IMR-90 (cell line): ENCODE measurements at regions not wholly inside any gene's neighbourhood (a gene's known extent, or its start where the extent isn't known, plus 50 kb on each side); places are given as distances from the start of the nearest gene placed in this dataset.

Experiments used
- ATAC-seq: fragments of 200-7000 bp; cut with Tn5 transposase; 2 replicates; pipeline ENCODE4 v1.9.1; 2020; ENCODE audit warnings: low read depth, mild to moderate bottlenecking, moderate library complexity
- BruUV-seq: library from RNA; stranded (reverse); fragments of 400-500 nt; replicated peaks from 2 replicates; lab custom pipeline; 2021; lab: Mats Ljungman, UMichigan
- CTCF ChIA-PET: fragments of 300-600 bp; formaldehyde crosslinking; extraction: SDS; loops from one replicate; lab custom pipeline; 2021; ENCODE audit warnings: antibody characterized with exemption; lab: Yijun Ruan, JAX
- POLR2A ChIA-PET: fragments of 300-600 bp; sonication (Branson Sonifier 250); formaldehyde crosslinking; loops from one replicate; lab custom pipeline; 2022; ENCODE audit warnings: antibody characterized with exemption; ENCODE audit not compliant: unreplicated experiment; lab: Charles Lee
- DNase-seq: peaks from one replicate; pipeline ENCODE4 v3.0.0; 2013
- H2AFZ ChIP-seq: replicated peaks from 2 replicates; pipeline ENCODE3; 2013; ENCODE audit warnings: low read length, mild to moderate bottlenecking; ENCODE audit not compliant: poor library complexity
- H2AK5ac ChIP-seq: 2 replicates; pipeline ENCODE4 v1.6.1; 2013; ENCODE audit warnings: low read depth, low read length, inconsistent platforms
- H2AK9ac ChIP-seq: replicated peaks from 2 replicates; pipeline ENCODE3; 2013; ENCODE audit warnings: mild to moderate bottlenecking, low read depth, low read length, moderate library complexity; ENCODE audit not compliant: poor library complexity
- H2BK120ac ChIP-seq: 2 replicates; pipeline ENCODE4 v1.6.1; 2013; ENCODE audit warnings: low read depth, low read length, inconsistent platforms
- H2BK15ac ChIP-seq: 3 replicates; pipeline ENCODE4 v1.6.1; 2013; ENCODE audit warnings: low read depth, low read length, inconsistent platforms
- H2BK20ac ChIP-seq: 2 replicates; pipeline ENCODE4 v1.6.1; 2013; ENCODE audit warnings: low read depth, mild to moderate bottlenecking, inconsistent platforms, low read length, moderate library complexity
- H2BK5ac ChIP-seq: 2 replicates; pipeline ENCODE4 v1.6.1; 2013; ENCODE audit warnings: mild to moderate bottlenecking, low read depth, low read length, inconsistent platforms; ENCODE audit not compliant: poor library complexity, severe bottlenecking
- H3K14ac ChIP-seq: replicated peaks from 2 replicates; pipeline ENCODE4 v1.6.1; 2013; ENCODE audit warnings: low read depth, low read length, inconsistent platforms
- H3K18ac ChIP-seq: 2 replicates; pipeline ENCODE4 v1.6.1; 2013; ENCODE audit warnings: low read depth, low read length, control low read depth
- H3K23ac ChIP-seq: 2 replicates; pipeline ENCODE4 v1.6.1; 2013; ENCODE audit warnings: low read depth, low read length, inconsistent platforms
- H3K27ac ChIP-seq: 2 replicates; pipeline ENCODE4 v1.5.1; 2013; ENCODE audit warnings: mild to moderate bottlenecking, control low read depth, low read length; ENCODE audit not compliant: insufficient read depth
- H3K27me3 ChIP-seq: 2 replicates; pipeline ENCODE4 v1.6.1; 2013; ENCODE audit warnings: low read length; ENCODE audit not compliant: control insufficient read depth, insufficient read depth
- H3K36me3 ChIP-seq: 2 replicates; pipeline ENCODE4 v1.6.1; 2013; ENCODE audit warnings: low read length, mixed read lengths; ENCODE audit not compliant: control insufficient read depth, insufficient read depth
- H3K4ac ChIP-seq: 2 replicates; pipeline ENCODE4 v1.6.1; 2013; ENCODE audit warnings: low read depth, low read length, inconsistent platforms
- H3K4me1 ChIP-seq: 2 replicates; pipeline ENCODE4 v1.6.1; 2013; ENCODE audit warnings: low read length, mixed read lengths; ENCODE audit not compliant: control insufficient read depth, insufficient read depth
- H3K4me2 ChIP-seq: 2 replicates; pipeline ENCODE4 v1.6.1; 2013; ENCODE audit warnings: low read depth, mild to moderate bottlenecking, control low read depth, low read length, moderate library complexity
- H3K4me3 ChIP-seq: 2 replicates; pipeline ENCODE4 v1.5.1; 2013; ENCODE audit warnings: low read depth, mild to moderate bottlenecking, control low read depth, low read length, moderate library complexity; ENCODE audit not compliant: insufficient read depth
- H3K56ac ChIP-seq: 2 replicates; pipeline ENCODE4 v1.6.1; 2013; ENCODE audit warnings: low read length, inconsistent platforms; ENCODE audit not compliant: insufficient read depth; ENCODE audit errors: extremely low read depth
- H3K79me1 ChIP-seq, 2 experiments: 2 replicates each; pipeline ENCODE4 v1.6.1; 2013; ENCODE audit warnings: low read length in 2 of 2, inconsistent platforms in 1 of 2, low read depth in 1 of 2
- H3K9ac ChIP-seq: 2 replicates; pipeline ENCODE4 v1.6.1; 2013; ENCODE audit warnings: low read depth, low read length, control low read depth
- H3K9me1 ChIP-seq: 2 replicates; pipeline ENCODE4 v1.6.1; 2013; ENCODE audit warnings: low read length, inconsistent platforms; ENCODE audit not compliant: insufficient read depth
- H3K9me3 ChIP-seq: 2 replicates; pipeline ENCODE4 v1.6.1; 2013; ENCODE audit warnings: low read length; ENCODE audit not compliant: control insufficient read depth, insufficient read depth
- H4K20me1 ChIP-seq: 2 replicates; pipeline ENCODE4 v1.6.1; 2013; ENCODE audit warnings: low read length, inconsistent platforms; ENCODE audit not compliant: insufficient read depth
- H4K5ac ChIP-seq: 2 replicates; pipeline ENCODE4 v1.6.1; 2013; ENCODE audit warnings: mild to moderate bottlenecking, low read depth, low read length, control low read depth
- H4K8ac ChIP-seq, 2 experiments: 2 replicates each; pipeline ENCODE4 v1.6.1; 2013; ENCODE audit warnings: low read depth in 2 of 2, low read length in 2 of 2, control low read depth in 1 of 2, inconsistent platforms in 1 of 2
- H4K91ac ChIP-seq: 2 replicates; pipeline ENCODE4 v1.6.1; 2013; ENCODE audit warnings: low read depth, low read length, inconsistent platforms; ENCODE audit not compliant: insufficient read depth
- BHLHE40 ChIP-seq: fragments of 150-350 bp; IDR thresholded peaks from 2 replicates; pipeline ENCODE4 v1.6.1; 2016; ENCODE audit warnings: mild to moderate bottlenecking, low read depth, low read length
- CEBPB ChIP-seq: IDR thresholded peaks from 2 replicates; pipeline ENCODE4 v1.6.1; 2012; ENCODE audit warnings: low read depth, low read length, improper control_type of control experiment
- CHD1 ChIP-seq: IDR thresholded peaks from 2 replicates; pipeline ENCODE4 v1.6.1; 2012; ENCODE audit warnings: low read depth, low read length, improper control_type of control experiment
- FOS ChIP-seq: fragments of 150-350 bp; IDR thresholded peaks from 2 replicates; pipeline ENCODE4 v1.6.1; 2016; ENCODE audit warnings: low read depth, low read length
- MAFK ChIP-seq: IDR thresholded peaks from 2 replicates; pipeline ENCODE4 v1.6.1; 2012; ENCODE audit warnings: low read depth, low read length, improper control_type of control experiment
- MAZ ChIP-seq: IDR thresholded peaks from 2 replicates; pipeline ENCODE4 v1.6.1; 2012; ENCODE audit warnings: low read depth, mild to moderate bottlenecking, low read length, improper control_type of control experiment, moderate library complexity, borderline replicate concordance
- MXI1 ChIP-seq: IDR thresholded peaks from 2 replicates; pipeline ENCODE4 v1.6.1; 2012; ENCODE audit warnings: low read depth, mild to moderate bottlenecking, low read length, moderate library complexity, borderline replicate concordance
- NFE2L2 ChIP-seq: fragments of 150-350 bp; IDR thresholded peaks from 2 replicates; pipeline ENCODE4 v1.6.1; 2016; ENCODE audit warnings: low read depth, mild to moderate bottlenecking, low read length
- POLR2A ChIP-seq: IDR thresholded peaks from 2 replicates; pipeline ENCODE4 v1.6.1; 2012; ENCODE audit warnings: mild to moderate bottlenecking, low read depth, low read length
- RAD21 ChIP-seq: IDR thresholded peaks from 2 replicates; pipeline ENCODE4 v1.6.1; 2012; ENCODE audit warnings: low read length, improper control_type of control experiment
- RCOR1 ChIP-seq: IDR thresholded peaks from 2 replicates; pipeline ENCODE4 v1.6.1; 2012; ENCODE audit warnings: mild to moderate bottlenecking, low read length, improper control_type of control experiment; ENCODE audit not compliant: insufficient replicate concordance
- RFX5 ChIP-seq: IDR thresholded peaks from 2 replicates; pipeline ENCODE4 v1.8.0; 2012; ENCODE audit warnings: low read depth, mild to moderate bottlenecking, low read length, moderate library complexity
- SMC3 ChIP-seq: fragments of 150-350 bp; IDR thresholded peaks from 2 replicates; pipeline ENCODE4 v1.6.1; 2016; ENCODE audit warnings: low read depth, mild to moderate bottlenecking, antibody characterized with exemption, low read length, moderate library complexity
- USF2 ChIP-seq: fragments of 150-350 bp; IDR thresholded peaks from 2 replicates; pipeline ENCODE4 v1.6.1; 2017; ENCODE audit warnings: mild to moderate bottlenecking, antibody characterized with exemption, low read length, low read depth
- WGBS, 2 experiments: methylation state at CpG; one replicate each; pipeline versions ENCODE4 v1.1.5 to v1.1.7; 2013; ENCODE audit warnings: missing lambda C conversion rate in 2 of 2; ENCODE audit not compliant: insufficient read length in 1 of 2; ENCODE audit errors: extremely low coverage in 2 of 2; 5-methylcytosine and 5-hydroxymethylcytosine counted together
- dilution Hi-C: fragments of 300-500 bp; cut with HindIII; formaldehyde crosslinking; loops from one replicate; pipeline ENCODE4 v1.14.3; 2018; ENCODE audit warnings: low sequenced_read_pairs; ENCODE audit not compliant: unreplicated experiment
- in situ Hi-C: fragments of 300-500 bp; cut with MboI; formaldehyde crosslinking; loops from 3 replicates; pipeline ENCODE4 v1.14.3; 2019; ENCODE audit warnings: low sequenced_read_pairs, inconsistent platforms, mixed read lengths
- intact Hi-C: fragments of 100-400 bp; cut with micrococcal nuclease; formaldehyde crosslinking; loops from 2 replicates; pipeline ENCODE4 v1.10.0; 2022
- TF ChIP-seq, protein P1 (sequence below): conservative IDR thresholded peaks from 2 replicates; pipeline ENCODE4 v1.5.1; 2012; ENCODE audit warnings: mild to moderate bottlenecking, low read depth, low read length, improper control_type of control experiment
- TF ChIP-seq, protein P2 (sequence below): fragments of 150-350 bp; IDR thresholded peaks from 2 replicates; pipeline ENCODE4 v1.6.1; 2016; ENCODE audit warnings: low read depth, mild to moderate bottlenecking, low read length, moderate library complexity, borderline replicate concordance

DNA sequence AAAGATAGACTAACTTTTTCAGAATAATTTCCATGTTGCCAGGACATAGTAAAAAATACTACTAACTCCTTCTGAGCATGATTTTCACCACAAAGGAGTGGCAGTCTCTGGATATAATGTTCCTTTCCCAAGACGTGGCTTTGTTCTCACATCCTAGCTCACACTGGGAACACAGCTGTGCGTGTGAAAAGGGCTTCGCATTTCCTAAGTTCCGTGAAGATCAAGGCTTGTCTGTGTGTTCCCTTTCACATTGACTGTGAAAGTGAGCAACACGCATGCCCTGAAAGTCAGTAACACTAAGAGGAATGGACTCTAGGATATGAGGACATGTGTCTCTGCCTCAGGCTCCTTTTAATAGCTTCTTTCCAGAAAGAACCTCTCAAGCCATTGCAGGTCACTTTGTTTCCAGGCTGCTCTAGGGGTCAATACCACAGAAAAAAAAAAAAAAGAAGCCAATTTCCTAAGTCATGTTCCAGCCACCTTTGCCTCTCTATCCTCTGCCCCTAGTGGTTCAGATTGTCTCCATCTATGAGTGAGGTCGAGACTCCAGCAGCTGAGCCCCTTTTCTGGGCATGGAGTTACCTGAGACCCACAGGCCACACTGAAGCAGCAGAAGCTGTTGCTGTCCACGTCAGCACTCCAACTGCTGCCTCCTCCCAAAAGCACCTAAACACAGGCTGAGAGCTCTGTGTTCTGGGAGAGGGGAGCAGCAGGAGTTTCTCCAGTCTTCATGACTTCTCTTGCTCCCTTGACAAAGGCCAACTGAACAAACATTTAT is 355.9 kb downstream of the RSL24D1 start:
- ChIA-PET POLR2A (no interaction called here), CTCF (no interaction called here)

More for the DNA sequence above, 355.9 kb downstream of the RSL24D1 start:
- Histone ChIP-seq H3K4me1 (no peaks in the 10 kb centered on the region), H2BK120ac (no peak overlapping the region), H3K56ac (no peak overlapping the region), H3K23ac (no peak overlapping the region), H2AK5ac (no peak overlapping the region), H3K9me1 (no peaks in the 10 kb centered on the region), H2AK9ac (no peak overlapping the region), H2BK15ac (no peak overlapping the region), H4K5ac (no peak overlapping the region), H4K8ac (no peak overlapping the region), H3K18ac (no peak overlapping the region), H3K36me3 (no peaks in the 10 kb centered on the region), H2BK20ac (no peak overlapping the region), H3K4me3 (no peak overlapping the region), H3K27me3 (no peaks in the 10 kb centered on the region), H3K27ac (no peak overlapping the region), H3K79me1 (no peaks in the 10 kb centered on the region), H4K20me1 (no peaks in the 10 kb centered on the region), H3K4ac (no peak overlapping the region), H2AFZ (no peak overlapping the region), H3K4me2 (no peak overlapping the region), H3K14ac (no peak overlapping the region), H3K9me3 (peaks cover 14% of the 10 kb centered on the region), H4K91ac (no peak overlapping the region), H2BK5ac (no peak overlapping the region), H3K9ac (no peak overlapping the region)
- no peak for DNase-seq
- dilution Hi-C loops (no loop called here), intact Hi-C loops (no loop called here), in situ Hi-C loops (no loop called here)
- WGBS, 2 experiments, result no CpG with 5 or more reads among the region's 7 CpGs
- no peak for ATAC-seq
- TF ChIP-seq, protein P1, sequence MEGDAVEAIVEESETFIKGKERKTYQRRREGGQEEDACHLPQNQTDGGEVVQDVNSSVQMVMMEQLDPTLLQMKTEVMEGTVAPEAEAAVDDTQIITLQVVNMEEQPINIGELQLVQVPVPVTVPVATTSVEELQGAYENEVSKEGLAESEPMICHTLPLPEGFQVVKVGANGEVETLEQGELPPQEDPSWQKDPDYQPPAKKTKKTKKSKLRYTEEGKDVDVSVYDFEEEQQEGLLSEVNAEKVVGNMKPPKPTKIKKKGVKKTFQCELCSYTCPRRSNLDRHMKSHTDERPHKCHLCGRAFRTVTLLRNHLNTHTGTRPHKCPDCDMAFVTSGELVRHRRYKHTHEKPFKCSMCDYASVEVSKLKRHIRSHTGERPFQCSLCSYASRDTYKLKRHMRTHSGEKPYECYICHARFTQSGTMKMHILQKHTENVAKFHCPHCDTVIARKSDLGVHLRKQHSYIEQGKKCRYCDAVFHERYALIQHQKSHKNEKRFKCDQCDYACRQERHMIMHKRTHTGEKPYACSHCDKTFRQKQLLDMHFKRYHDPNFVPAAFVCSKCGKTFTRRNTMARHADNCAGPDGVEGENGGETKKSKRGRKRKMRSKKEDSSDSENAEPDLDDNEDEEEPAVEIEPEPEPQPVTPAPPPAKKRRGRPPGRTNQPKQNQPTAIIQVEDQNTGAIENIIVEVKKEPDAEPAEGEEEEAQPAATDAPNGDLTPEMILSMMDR, result no peak
- TF ChIP-seq NFE2L2, result no peak
- no peak for TF ChIP-seq MAZ
- TF ChIP-seq MXI1, result no peak
- no peak for TF ChIP-seq SMC3
- TF ChIP-seq CEBPB, result no peak
- TF ChIP-seq, protein P2, sequence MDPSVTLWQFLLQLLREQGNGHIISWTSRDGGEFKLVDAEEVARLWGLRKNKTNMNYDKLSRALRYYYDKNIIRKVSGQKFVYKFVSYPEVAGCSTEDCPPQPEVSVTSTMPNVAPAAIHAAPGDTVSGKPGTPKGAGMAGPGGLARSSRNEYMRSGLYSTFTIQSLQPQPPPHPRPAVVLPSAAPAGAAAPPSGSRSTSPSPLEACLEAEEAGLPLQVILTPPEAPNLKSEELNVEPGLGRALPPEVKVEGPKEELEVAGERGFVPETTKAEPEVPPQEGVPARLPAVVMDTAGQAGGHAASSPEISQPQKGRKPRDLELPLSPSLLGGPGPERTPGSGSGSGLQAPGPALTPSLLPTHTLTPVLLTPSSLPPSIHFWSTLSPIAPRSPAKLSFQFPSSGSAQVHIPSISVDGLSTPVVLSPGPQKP, result no peak
- TF ChIP-seq BHLHE40, result no peak
- no peak for TF ChIP-seq MAFK
- TF ChIP-seq RCOR1, result no peak
- no peak for TF ChIP-seq FOS
- TF ChIP-seq RFX5, result no peak
- no peak for TF ChIP-seq POLR2A
- TF ChIP-seq CHD1, result no peak
- TF ChIP-seq USF2, result no peak
- TF ChIP-seq RAD21, result no peak
- no TSS peak for BruUV-seq
